Ovary (tissue), 7 donors: ENCODE measurements at regions not wholly inside any gene's neighbourhood (a gene's known extent, or its start where the extent isn't known, plus 50 kb on each side); places are given as distances from the start of the nearest gene placed in this dataset.

Source experiments
- DNase-seq, 5 donors: peaks; one replicate each; pipeline ENCODE4 v3.0.0-alpha.2; 2019 to 2020
- H3K27ac ChIP-seq, 2 donors: fragments of 200-600 bp; one replicate each; pipeline versions ENCODE4 v1.5.1 to v1.8.0; 2019 to 2022
- H3K27me3 ChIP-seq: fragments of 200-600 bp; one replicate; pipeline ENCODE4 v1.8.0; 2022
- H3K36me3 ChIP-seq: fragments of 200-600 bp; sonication (generic); one replicate; pipeline ENCODE4 v1.5.1; 2019
- H3K4me1 ChIP-seq: one replicate; pipeline ENCODE4 v1.8.1; 2013; ENCODE audit warnings: mild to moderate bottlenecking, moderate library complexity; ENCODE audit not compliant: insufficient read depth
- H3K4me3 ChIP-seq: fragments of 200-600 bp; sonication (generic); one replicate; pipeline ENCODE4 v1.5.1; 2017
- H3K9me3 ChIP-seq, 2 donors: fragments of 200-600 bp in 1 of 2; sonication (generic) in 1 of 2; one replicate each; pipeline versions ENCODE4 v1.5.1 to v1.8.1; 2013 to 2019; ENCODE audit warnings: mild to moderate bottlenecking in 1 of 2, moderate library complexity in 1 of 2
- CTCF ChIP-seq, 3 donors: fragments of 450-650 bp in 2 of 3; fragments of 200-600 bp in 1 of 3; IDR thresholded peaks; one replicate each; pipeline versions ENCODE4 v1.5.1 to v1.8.0; 2016 to 2022; ENCODE audit warnings: antibody characterized with exemption in 3 of 3, mild to moderate bottlenecking in 1 of 3
- EP300 ChIP-seq: sonication (generic); formaldehyde crosslinking; IDR thresholded peaks from one replicate; pipeline ENCODE4 v1.6.1; 2017; ENCODE audit warnings: antibody characterized with exemption
- POLR2A ChIP-seq: fragments of 450-650 bp; IDR thresholded peaks from one replicate; pipeline ENCODE4 v1.6.1; 2017; ENCODE audit warnings: antibody characterized with exemption, mild to moderate bottlenecking, moderate library complexity
- WGBS, 3 donors: extraction: QIAGEN DNeasy Blood & Tissue Kit in 1 of 3; methylation state at CpG; one replicate each; pipeline versions ENCODE4 v1.1.5 to v1.1.7; 2013 to 2017; 5-methylcytosine and 5-hydroxymethylcytosine counted together
- intact Hi-C, 4 donors: fragments of 100-400 bp; cut with DNase I; formaldehyde crosslinking; loops; one replicate each; pipeline versions ENCODE4 v1.11.0 to v1.15.1; 2022 to 2023
- donor health status: DM: no; HTN: no; CAD: no; lungs with moderate emphysema.
- donor health status: DM: no; HTN: no; CAD: no.
- donor health status: Bipolar disorder and iron deficiency.
- donor health status: DM: no; HTN: no; CAD: no.
- donor health status: DM: yes; HTN: yes; CAD: no.

GRCh38 chr6:147977851-147978465 lies 364.7 kb upstream of the SASH1 start:
- Histone ChIP-seq H3K36me3 (no peaks in the 10 kb centered on the region), H3K27ac (no peak overlapping the region), H3K4me3 (no peak overlapping the region), H3K4me1 (no peaks in the 10 kb centered on the region), H3K9me3 (no peaks in the 10 kb centered on the region), H3K27me3 (no peaks in the 10 kb centered on the region)
- TF ChIP-seq EP300 (no peak), POLR2A (no peak), CTCF (IDR thresholded peaks at IDR 0.05) (no peak)
- intact Hi-C loops = no loop called here
- DNase-seq = no peak
- WGBS, 3 donors = 85 to 90% (median 88%) methylated on average over 5 of the region's 5 CpGs

GRCh38 chr6:147979966-147980365 lies 362.7 kb upstream of the SASH1 start:
- DNase-seq = no peak
- TF ChIP-seq POLR2A (no peak), EP300 (no peak), CTCF (IDR thresholded peaks at IDR 0.05) (no peak)
- intact Hi-C loops = no loop called here
- Histone ChIP-seq H3K27me3 (no peaks in the 10 kb centered on the region), H3K4me3 (no peak overlapping the region), H3K9me3 (no peaks in the 10 kb centered on the region), H3K27ac (no peak overlapping the region), H3K4me1 (no peaks in the 10 kb centered on the region), H3K36me3 (no peaks in the 10 kb centered on the region)
- 92 to 94% (median 92%) methylated on average over 2 of the region's 2 CpGs for WGBS, 3 donors

- Histone ChIP-seq H3K36me3 (no peaks in the 10 kb centered on the region), H3K27ac (no peak overlapping the region), H3K4me1 (no peaks in the 10 kb centered on the region), H3K27me3 (no peaks in the 10 kb centered on the region), H3K9me3 (no peaks in the 10 kb centered on the region), H3K4me3 (no peak overlapping the region)
- intact Hi-C loops = no loop called here
- TF ChIP-seq CTCF (IDR thresholded peaks at IDR 0.05) (no peak), POLR2A (no peak), EP300 (no peak)
- 10 to 22% (median 16%) methylated on average over 6 of the region's 6 CpGs for WGBS, 3 donors
- DNase-seq = no peak
These were observed 358.9 kb upstream of the SASH1 start for GRCh38 chr6:147983581-147984366.

DNA sequence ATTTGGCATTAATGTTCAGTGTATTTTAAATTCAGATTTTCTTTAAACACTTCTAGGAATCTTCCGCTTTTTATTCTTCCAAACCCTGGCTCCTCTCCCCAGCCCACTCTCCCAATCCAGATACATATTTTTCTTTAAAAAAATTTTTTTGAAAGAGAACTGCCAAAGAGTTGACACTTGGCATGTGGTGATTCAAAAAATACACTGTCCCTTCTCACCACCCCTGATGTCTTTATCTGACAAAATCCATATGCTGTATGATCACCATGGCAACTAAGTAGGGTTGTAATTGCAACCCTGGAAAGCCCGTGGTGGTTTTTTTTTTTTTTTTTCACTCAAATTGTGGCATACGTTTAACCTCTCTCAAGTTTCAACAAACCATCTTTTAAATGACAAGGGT lies 355.8 kb upstream of the SASH1 start:
- no peaks in the 10 kb centered on the region for H3K9me3 ChIP-seq
- H3K4me1 ChIP-seq = no peaks in the 10 kb centered on the region
- H3K27me3 ChIP-seq = no peaks in the 10 kb centered on the region
- intact Hi-C loops = no loop called here
- DNase-seq = no peak
- H3K4me3 ChIP-seq = no peak overlapping the region
- H3K36me3 ChIP-seq = no peaks in the 10 kb centered on the region
- no peak overlapping the region for H3K27ac ChIP-seq
- TF ChIP-seq POLR2A = no peak
- TF ChIP-seq CTCF (IDR thresholded peaks at IDR 0.05) = no peak
- no peak for TF ChIP-seq EP300
- WGBS, 3 donors = 35 to 49% (median 45%) methylated on average over 3 of the region's 3 CpGs
